GM19099 (cell line): ENCODE measurements at regions not wholly inside any gene's neighbourhood (a gene's known extent, or its start where the extent isn't known, plus 50 kb on each side); places are given as distances from the start of the nearest gene placed in this dataset.

Experiments used
- POLR2A ChIP-seq: IDR thresholded peaks from 3 replicates; pipeline ENCODE4 v1.6.1; 2011; ENCODE audit warnings: low read depth; ENCODE audit not compliant: insufficient read length; ENCODE audit errors: extremely low read depth

- TF ChIP-seq POLR2A = no peak
Observed at GRCh38 chr1:66452162-66452561, 81.8 kb upstream of the SGIP1 start.

DNA sequence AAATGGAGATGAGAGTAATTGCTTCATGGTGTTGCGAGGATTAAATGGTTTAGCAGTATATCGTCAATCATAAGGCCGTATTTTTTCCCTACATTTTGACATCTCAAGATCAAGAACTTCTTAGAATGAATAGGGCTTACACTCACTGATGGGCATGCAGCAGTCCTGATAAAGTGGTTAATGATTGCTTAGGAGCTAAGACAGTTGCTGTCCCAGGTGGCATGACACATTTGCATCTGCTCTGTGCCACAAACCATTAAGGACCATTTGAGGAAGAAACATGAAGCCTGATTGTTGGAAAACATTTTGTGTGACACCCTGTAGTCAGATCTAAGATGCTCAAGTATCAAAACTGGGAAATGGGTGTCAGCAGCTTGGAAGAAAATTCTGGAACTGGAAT lies 81.0 kb upstream of the SGIP1 start:
- no peak for TF ChIP-seq POLR2A

DNA sequence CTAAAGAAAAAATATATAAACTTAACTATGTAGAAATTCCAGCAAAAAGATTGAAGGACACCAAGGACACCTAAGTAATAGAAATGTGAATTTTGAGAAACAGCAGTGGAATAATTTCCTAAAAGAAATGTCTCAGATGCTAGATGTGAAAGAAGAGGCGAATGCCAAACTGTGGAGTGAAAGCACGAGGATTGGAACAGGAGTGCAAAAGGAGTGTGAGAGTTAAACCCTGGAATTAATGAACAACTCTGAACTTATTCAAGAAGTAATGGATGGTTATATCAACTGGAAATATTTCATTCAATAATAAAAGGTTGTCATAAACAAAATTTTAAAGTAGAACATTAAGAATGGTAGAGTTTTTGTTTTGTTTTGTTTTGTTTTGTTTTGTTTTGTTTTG lies 78.5 kb upstream of the SGIP1 start:
- TF ChIP-seq POLR2A = no peak

DNA sequence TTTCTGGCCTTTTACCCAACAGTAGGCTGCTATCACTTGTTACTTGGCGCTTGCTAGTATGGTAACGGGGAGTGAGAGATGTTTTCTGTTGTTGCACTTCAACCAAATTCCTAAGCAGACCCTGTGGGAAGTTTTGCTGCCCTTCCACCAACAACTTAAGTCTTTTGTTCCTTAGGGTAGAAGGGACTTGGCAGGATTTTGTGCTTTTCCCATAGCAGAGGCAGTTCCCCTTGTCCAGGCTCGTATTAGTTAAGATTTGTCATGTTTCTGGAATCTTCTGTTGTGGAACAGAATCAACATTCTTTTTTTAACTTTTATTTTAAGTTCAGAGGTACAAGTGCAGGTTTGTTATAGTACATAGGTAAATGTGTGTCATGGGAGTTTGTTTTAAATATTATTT lies 73.2 kb upstream of the SGIP1 start:
- TF ChIP-seq POLR2A = no peak

DNA sequence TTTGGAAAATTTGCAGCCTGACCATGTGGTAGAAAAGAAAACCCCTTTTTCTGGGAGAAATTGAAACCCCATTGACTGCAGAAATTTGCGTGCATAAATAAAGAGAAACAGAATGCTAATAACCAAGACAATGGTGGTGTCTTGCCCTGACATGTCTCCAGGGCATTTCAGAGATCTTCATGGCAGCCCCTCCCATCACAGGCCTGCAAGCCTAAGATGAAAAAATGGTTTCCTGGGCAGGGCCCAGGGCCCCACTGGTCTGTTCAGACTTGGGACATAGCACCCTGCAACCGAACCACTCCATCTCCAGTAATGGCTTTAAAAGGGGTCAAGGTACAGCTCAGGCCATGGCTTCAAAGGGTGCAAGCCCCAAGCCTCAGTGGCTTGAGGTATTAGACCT lies 71.6 kb upstream of the SGIP1 start:
- no peak for TF ChIP-seq POLR2A

DNA sequence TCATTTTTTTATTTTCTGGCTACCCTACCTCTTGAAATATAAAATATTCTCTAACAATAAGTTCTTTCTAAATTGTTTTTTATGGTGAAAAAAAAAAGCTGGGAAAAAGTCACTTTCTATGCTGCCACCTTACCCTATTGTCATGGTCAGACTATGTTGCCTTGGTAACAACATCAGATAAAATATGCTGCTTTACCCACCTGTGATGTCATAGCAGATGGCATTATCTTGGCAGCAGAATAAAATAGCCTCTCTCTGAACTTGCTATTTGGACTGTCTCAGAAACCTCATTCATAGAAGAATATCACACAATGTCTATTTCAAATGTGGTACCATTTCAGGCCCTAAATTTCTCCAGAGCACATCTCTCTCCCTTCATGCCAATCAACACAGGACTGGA lies 69.6 kb upstream of the SGIP1 start:
- no peak for TF ChIP-seq POLR2A

DNA sequence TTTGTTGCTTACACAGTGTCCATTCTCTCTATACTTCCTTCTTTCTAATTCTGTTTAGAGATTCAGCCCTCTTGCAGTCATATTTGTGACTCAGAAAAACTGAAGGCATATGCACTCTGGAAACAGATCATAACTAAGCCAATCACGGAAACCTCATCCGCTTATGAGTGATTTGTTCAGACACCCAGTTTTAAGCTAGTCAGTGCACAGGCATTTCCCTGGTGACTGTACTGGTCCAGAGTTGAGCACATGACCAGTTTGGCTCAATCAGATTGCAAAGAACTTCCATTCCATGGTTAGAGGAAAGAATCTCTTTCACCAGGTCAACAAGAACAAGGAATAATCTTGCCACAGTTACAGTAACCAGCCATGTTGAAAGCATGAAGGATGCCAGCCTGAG lies 69.2 kb upstream of the SGIP1 start:
- TF ChIP-seq POLR2A = no peak

DNA sequence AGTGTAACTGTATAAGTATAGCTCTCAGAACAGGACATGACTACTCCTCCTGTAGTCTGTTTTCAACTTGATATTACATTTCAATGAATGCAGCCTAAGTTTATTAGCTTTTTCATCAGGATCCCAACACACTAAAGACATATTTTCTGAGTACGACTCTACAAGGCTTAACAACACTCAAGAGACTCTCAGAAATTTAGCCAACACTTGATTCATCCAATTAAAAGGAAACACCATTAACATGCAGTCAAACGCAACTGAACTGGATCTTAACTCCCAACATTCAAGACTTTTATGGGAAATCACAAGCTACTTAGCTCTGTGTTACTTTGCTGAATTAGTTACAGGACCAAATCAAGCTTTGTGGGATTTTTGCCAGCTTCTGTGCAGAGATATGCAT lies 65.2 kb upstream of the SGIP1 start:
- TF ChIP-seq POLR2A = no peak

DNA sequence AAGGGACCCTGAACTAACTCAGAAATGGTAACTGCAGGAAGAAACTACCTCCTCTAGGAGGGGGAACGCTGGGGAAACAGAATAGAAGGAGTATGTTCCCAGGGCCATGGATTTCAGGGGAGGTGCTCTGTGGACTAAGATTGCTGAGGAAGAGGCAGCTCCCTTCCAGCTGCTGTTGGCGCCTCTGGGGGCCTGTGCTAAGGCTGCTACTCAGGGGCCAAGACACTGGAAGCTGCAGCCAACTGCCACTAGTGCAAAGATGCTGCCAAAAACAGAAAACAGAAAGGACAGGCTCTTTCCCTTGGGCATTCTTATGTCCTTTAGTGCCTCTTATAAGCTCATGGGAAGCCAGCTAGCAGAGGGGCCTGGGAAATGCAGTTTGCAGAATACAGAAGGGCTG lies 58.0 kb upstream of the SGIP1 start:
- TF ChIP-seq POLR2A = no peak

- no peak for TF ChIP-seq POLR2A
Observed at GRCh38 chr1:66476774-66477173, 57.2 kb upstream of the SGIP1 start.

DNA sequence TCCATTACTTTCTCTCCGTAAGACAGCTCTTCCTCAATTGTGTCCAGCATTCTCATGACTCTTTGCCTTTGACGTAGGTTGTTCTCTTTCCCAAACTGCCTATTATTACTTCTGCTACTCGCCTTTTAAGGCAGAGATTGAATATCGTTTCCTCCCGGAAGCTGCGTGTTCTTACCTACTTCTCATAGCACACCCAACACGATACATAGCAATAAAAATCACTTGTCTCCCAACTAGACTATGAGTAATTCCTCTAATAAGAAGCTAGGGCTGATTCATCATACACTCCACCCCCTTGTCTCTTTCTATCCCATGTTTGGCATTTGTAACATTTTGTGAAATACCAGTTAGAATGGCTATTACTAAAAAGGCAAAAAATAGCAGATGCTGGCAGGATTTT lies 55.8 kb upstream of the SGIP1 start:
- no peak for TF ChIP-seq POLR2A

DNA sequence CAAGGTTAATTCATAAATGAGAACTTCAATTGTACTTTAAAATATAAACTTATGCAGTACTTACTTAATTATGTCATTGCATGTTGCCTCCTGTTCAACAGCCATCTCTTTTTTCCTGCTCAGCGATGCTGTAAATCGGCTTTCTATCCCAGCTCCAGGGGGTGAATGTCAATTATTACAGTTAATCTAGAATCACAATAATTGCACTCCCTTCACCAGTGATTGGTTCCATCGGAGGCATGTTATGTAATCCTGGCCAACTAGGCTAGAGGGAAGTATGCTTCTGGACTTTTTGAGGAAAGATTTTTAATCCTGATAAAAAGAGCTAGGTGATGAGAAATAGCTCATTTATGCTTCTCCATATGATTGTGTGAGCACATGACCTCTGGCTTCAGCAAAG lies 53.8 kb upstream of the SGIP1 start:
- TF ChIP-seq POLR2A = no peak
